ENCODE measurements at regions not wholly inside any gene's neighbourhood (a gene's known extent, or its start where the extent isn't known, plus 50 kb on each side); places are given as distances from the start of the nearest gene placed in this dataset.

GRCh38 chr12:58250077-58250476 is 308.7 kb downstream of the ATP23 start:
- H3K4me3 ChIP-seq (replicated peaks; ENCODE audit: insufficient read depth, low read length): no peak overlapping the region
- H3K27me3 ChIP-seq (ENCODE audit: insufficient read depth, poor library complexity, severe bottlenecking): no peaks in the 10 kb centered on the region
- TF ChIP-seq GABPA (IDR thresholded peaks at IDR 0.05; ENCODE audit: low read depth) (no peak), CTCF (IDR thresholded peaks at IDR 0.05; ENCODE audit: insufficient read depth, low read length) (no peak), REST (IDR thresholded peaks at IDR 0.05; ENCODE audit: insufficient replicate concordance, low read depth) (no peak), POLR2AphosphoS5 (IDR thresholded peaks at IDR 0.05; ENCODE audit: low read depth) (no peak), SPI1 (IDR thresholded peaks at IDR 0.05; ENCODE audit: borderline replicate concordance, low read depth) (no peak)
- DNase-seq (ENCODE audit: low read depth in 1 of 2, low spot score in 1 of 2): no peak
- no peak overlapping the region for H3K27ac ChIP-seq (replicated peaks)

GRCh38 chr12:58252914-58253313 is 311.5 kb downstream of the ATP23 start:
- H3K27ac ChIP-seq (replicated peaks): no peak overlapping the region
- DNase-seq (ENCODE audit: low read depth in 1 of 2, low spot score in 1 of 2): no peak
- no peak overlapping the region for H3K4me3 ChIP-seq (replicated peaks; ENCODE audit: insufficient read depth, low read length)
- TF ChIP-seq REST (IDR thresholded peaks at IDR 0.05; ENCODE audit: insufficient replicate concordance, low read depth): no peak
- TF ChIP-seq POLR2AphosphoS5 (IDR thresholded peaks at IDR 0.05; ENCODE audit: low read depth): no peak
- no peak for TF ChIP-seq SPI1 (IDR thresholded peaks at IDR 0.05; ENCODE audit: borderline replicate concordance, low read depth)
- no peak for TF ChIP-seq GABPA (IDR thresholded peaks at IDR 0.05; ENCODE audit: low read depth)
- no peak for TF ChIP-seq CTCF (IDR thresholded peaks at IDR 0.05; ENCODE audit: insufficient read depth, low read length)
- H3K27me3 ChIP-seq (ENCODE audit: insufficient read depth, poor library complexity, severe bottlenecking): no peaks in the 10 kb centered on the region

GRCh38 chr12:58253663-58254062 is 312.3 kb downstream of the ATP23 start:
- no peak for DNase-seq (ENCODE audit: low read depth in 1 of 2, low spot score in 1 of 2)
- TF ChIP-seq POLR2AphosphoS5 (IDR thresholded peaks at IDR 0.05; ENCODE audit: low read depth) (no peak), GABPA (IDR thresholded peaks at IDR 0.05; ENCODE audit: low read depth) (no peak), REST (IDR thresholded peaks at IDR 0.05; ENCODE audit: insufficient replicate concordance, low read depth) (no peak), CTCF (IDR thresholded peaks at IDR 0.05; ENCODE audit: insufficient read depth, low read length) (no peak), SPI1 (IDR thresholded peaks at IDR 0.05; ENCODE audit: borderline replicate concordance, low read depth) (no peak)
- H3K27ac ChIP-seq (replicated peaks): no peak overlapping the region
- H3K4me3 ChIP-seq (replicated peaks; ENCODE audit: insufficient read depth, low read length): no peak overlapping the region
- no peaks in the 10 kb centered on the region for H3K27me3 ChIP-seq (ENCODE audit: insufficient read depth, poor library complexity, severe bottlenecking)

Measured in HL-60 (cell line).